ENCODE measurements at regions not wholly inside any gene's neighbourhood (a gene's known extent, or its start where the extent isn't known, plus 50 kb on each side); places are given as distances from the start of the nearest gene placed in this dataset.

- Histone ChIP-seq H3K9me3 (ENCODE audit: insufficient read depth, low read depth, low read length) (no peaks in the 10 kb centered on the region), H3K4me2 (ENCODE audit: low read depth, low read length, poor library complexity, severe bottlenecking) (no peak overlapping the region), H3K9ac (ENCODE audit: low read depth, low read length, poor library complexity, severe bottlenecking) (no peak overlapping the region), H3F3A (ENCODE audit: low read depth) (no peaks in the 10 kb centered on the region), H4K20me1 (ENCODE audit: insufficient read depth, low read length, poor library complexity, severe bottlenecking) (no peaks in the 10 kb centered on the region), H2AFZ (ENCODE audit: low read length) (no peak overlapping the region), H3K9me2 (replicated peaks; ENCODE audit: low read depth, low read length) (no peaks in the 10 kb centered on the region), H3K4me1 (ENCODE audit: insufficient read depth, low read length, poor library complexity, severe bottlenecking) (no peaks in the 10 kb centered on the region), H3K79me2 (ENCODE audit: insufficient read depth, low read length) (no peaks in the 10 kb centered on the region), H3K27me3 (ENCODE audit: insufficient read depth, low read length, poor library complexity, severe bottlenecking) (no peaks in the 10 kb centered on the region), H3K36me3 (ENCODE audit: insufficient read depth, low read length) (no peaks in the 10 kb centered on the region), H3K4me3 (ENCODE audit: low read length, poor library complexity, severe bottlenecking) (no peak overlapping the region)
- TF ChIP-seq EZH2phosphoT487 (IDR thresholded peaks at IDR 0.05; ENCODE audit: borderline replicate concordance) (no peak), CTCF (conservative IDR thresholded peaks at IDR 0.05; ENCODE audit: low read length) (no peak)
Measured at GRCh38 chr1:99424087-99424486, 159.8 kb downstream of the PLPPR4 start.

- TF ChIP-seq CTCF (conservative IDR thresholded peaks at IDR 0.05; ENCODE audit: low read length), result no peak
- TF ChIP-seq EZH2phosphoT487 (IDR thresholded peaks at IDR 0.05; ENCODE audit: borderline replicate concordance), result no peak
- Histone ChIP-seq H3K79me2 (ENCODE audit: insufficient read depth, low read length) (no peaks in the 10 kb centered on the region), H3K4me2 (ENCODE audit: low read depth, low read length, poor library complexity, severe bottlenecking) (no peak overlapping the region), H3K4me3 (ENCODE audit: low read length, poor library complexity, severe bottlenecking) (no peak overlapping the region), H3F3A (ENCODE audit: low read depth) (no peaks in the 10 kb centered on the region), H3K27me3 (ENCODE audit: insufficient read depth, low read length, poor library complexity, severe bottlenecking) (no peaks in the 10 kb centered on the region), H3K9me3 (ENCODE audit: insufficient read depth, low read depth, low read length) (no peaks in the 10 kb centered on the region), H3K9ac (ENCODE audit: low read depth, low read length, poor library complexity, severe bottlenecking) (no peak overlapping the region), H2AFZ (ENCODE audit: low read length) (no peak overlapping the region), H4K20me1 (ENCODE audit: insufficient read depth, low read length, poor library complexity, severe bottlenecking) (no peaks in the 10 kb centered on the region), H3K9me2 (replicated peaks; ENCODE audit: low read depth, low read length) (no peaks in the 10 kb centered on the region), H3K4me1 (ENCODE audit: insufficient read depth, low read length, poor library complexity, severe bottlenecking) (peaks cover 5% of the 10 kb centered on the region), H3K36me3 (ENCODE audit: insufficient read depth, low read length) (no peaks in the 10 kb centered on the region)
Measured at GRCh38 chr1:99429754-99430153, 165.5 kb downstream of the PLPPR4 start.

GRCh38 chr1:99438656-99439230, 174.5 kb downstream of the PLPPR4 start:
- no peak for TF ChIP-seq EZH2phosphoT487 (IDR thresholded peaks at IDR 0.05; ENCODE audit: borderline replicate concordance)
- TF ChIP-seq CTCF (conservative IDR thresholded peaks at IDR 0.05; ENCODE audit: low read length), result no peak
- Histone ChIP-seq H3K9me2 (replicated peaks; ENCODE audit: low read depth, low read length) (no peaks in the 10 kb centered on the region), H3F3A (ENCODE audit: low read depth) (peaks cover 9% of the 10 kb centered on the region; the same call in 1 of the 2 replicates), H3K27me3 (ENCODE audit: insufficient read depth, low read length, poor library complexity, severe bottlenecking) (no peaks in the 10 kb centered on the region), H3K4me1 (ENCODE audit: insufficient read depth, low read length, poor library complexity, severe bottlenecking) (peaks cover 53% of the 10 kb centered on the region), H3K36me3 (ENCODE audit: insufficient read depth, low read length) (no peaks in the 10 kb centered on the region), H3K79me2 (ENCODE audit: insufficient read depth, low read length) (no peaks in the 10 kb centered on the region), H2AFZ (ENCODE audit: low read length) (peak overlapping the region; percentile 3; the same call in 1 of the 2 replicates), H3K4me3 (ENCODE audit: low read length, poor library complexity, severe bottlenecking) (peak overlapping the region; percentile 15), H3K9me3 (ENCODE audit: insufficient read depth, low read depth, low read length) (no peaks in the 10 kb centered on the region), H4K20me1 (ENCODE audit: insufficient read depth, low read length, poor library complexity, severe bottlenecking) (no peaks in the 10 kb centered on the region), H3K9ac (ENCODE audit: low read depth, low read length, poor library complexity, severe bottlenecking) (peak overlapping the region; percentile 8), H3K4me2 (ENCODE audit: low read depth, low read length, poor library complexity, severe bottlenecking) (peak overlapping the region; percentile 36)
